ENCODE measurements at regions not wholly inside any gene's neighbourhood (a gene's known extent, or its start where the extent isn't known, plus 50 kb on each side); places are given as distances from the start of the nearest gene placed in this dataset.

DNA sequence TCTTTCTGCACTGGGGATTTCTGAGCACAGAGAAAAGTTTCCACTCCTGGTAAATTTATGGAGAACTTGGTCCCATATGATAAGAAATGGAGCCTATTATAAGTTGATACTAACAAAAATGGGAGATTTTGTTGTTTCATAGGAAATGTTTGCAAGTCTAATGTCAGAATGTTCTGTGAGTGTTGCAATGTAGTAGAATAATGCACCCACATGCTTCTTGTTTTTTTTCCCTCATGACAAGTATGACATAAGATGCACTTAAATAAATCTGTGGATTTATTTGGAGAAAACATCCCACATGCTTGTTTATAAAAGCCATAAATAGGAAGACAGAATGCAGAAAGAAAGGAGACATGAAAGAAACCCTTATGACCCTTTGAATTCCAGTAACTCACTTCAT, 50.8 kb upstream of the KCNJ6 start:
- DNase-seq: no peak

DNA sequence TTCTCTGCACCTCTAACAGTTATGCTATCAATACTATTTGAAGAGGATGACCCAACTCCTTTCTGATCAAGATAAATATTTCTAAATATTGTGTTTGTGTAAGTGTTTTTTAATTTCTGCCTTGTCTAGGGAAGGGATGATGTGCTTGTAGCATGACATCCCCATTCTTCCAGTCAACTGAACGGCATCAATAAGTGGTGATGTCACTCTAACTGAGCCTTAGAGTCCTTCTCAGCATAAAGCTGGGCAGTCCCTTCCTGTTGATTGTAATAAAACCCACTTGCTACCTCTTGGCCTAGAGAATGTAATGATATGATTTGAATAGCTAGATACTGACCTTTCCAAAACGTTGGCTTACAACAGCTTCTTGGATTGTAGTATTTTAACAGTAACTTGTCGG, 52.5 kb upstream of the KCNJ6 start:
- no peak for DNase-seq

DNA sequence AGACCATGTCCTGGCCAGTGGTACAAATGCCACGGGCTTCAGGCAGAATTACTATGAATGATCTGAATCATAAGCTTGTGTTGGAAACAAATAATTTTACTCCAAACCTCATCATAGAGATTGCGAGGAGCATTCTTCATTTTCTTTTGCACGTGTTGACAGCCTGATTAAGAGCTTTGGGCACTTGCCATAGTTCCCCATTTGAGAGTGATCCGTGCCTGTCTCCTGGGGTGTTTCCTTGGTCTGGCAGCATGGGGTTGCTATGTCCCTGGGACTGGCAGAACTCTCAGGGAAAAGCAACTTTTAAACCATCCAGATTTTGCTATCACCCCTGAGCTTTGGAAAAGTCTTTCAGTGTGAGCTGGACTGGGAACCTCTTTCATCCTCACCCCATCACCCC, 54.3 kb upstream of the KCNJ6 start:
- DNase-seq: no peak

DNA sequence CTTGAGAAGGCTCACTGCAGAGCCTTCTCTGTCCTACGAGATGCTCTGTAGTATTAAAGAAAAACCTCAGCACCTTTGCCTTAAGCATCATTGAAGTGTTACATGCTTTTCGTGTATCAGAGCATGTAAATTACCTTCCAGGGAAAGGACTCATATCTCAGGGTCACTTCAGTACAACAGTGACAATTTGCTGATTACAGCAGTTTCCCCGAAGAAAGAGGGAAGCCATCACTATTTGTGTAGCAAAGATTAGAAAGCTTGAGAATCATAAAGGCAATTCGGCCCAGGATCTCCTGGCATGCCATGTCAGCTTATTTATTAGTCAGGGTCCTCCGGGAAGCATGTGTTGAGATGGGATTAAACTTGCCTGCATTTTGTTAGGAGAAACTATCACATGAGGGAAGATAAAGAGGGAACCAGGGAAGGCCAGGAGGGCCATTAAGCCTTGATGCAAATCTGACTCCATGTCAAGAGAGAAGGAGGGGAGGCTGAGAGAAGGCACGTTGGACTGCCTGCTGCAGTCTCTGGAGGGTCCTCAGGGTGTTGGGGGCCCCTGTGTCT, 55.2 kb upstream of the KCNJ6 start:
- no peak for DNase-seq

DNA sequence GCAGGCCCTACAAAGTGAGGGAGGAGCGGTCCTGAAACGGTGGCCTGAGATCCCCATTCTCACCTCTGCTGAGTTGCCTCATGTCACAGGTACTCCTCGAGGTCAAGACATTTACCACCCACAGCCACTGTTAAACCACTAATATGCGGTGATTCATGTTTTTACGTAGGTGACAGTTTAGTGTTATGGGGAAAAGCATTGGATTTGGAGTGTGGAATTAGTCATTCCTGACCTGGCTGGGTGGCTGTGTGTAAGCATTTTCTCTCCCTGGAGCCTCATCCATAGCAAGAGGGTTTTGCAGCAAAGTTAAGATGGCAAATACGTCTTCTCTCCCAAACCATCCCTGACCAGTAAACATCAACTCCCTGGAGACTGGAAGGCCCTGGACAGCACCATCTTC, 57.8 kb upstream of the KCNJ6 start:
- DNase-seq: no peak

DNA sequence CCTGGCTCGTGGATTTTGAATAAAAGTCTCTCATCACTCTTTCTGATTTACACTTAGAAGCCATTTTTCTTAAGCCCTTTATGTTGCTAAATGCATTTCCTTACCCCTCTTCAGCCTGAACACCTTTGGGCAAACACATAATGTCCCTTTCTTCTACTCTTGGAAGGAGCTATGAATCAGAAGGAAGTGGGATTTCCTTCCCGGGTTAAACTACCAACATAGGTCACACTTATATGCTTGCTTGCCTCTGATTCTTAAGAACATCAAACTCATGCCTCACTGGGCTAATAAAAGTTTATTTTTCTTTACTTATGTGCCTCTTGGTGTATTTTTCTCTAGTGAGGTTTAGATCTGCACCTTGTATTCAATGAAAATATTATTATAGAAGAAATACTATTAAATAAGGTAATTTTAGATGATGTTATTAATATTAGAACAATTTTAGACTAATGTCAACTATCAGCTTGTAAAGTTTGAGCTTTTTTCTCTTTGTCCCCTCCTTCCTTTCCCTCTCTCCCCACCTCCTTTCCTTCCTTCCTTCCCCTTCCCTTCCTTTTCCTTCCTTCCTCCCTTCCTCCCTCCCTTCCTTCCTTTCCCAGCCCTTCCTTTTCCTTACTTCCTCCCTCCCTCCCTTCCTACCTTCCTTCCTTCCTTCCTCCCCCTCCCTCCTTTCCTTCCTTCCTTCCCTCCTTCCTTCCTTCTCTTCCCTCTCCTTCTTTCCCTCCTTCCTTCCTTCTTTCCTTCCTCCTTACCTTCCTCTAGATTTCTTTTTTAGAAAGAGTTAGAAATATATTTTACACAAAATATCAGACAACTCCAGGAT, 66.5 kb upstream of the KCNJ6 start:
- no peak for DNase-seq

DNA sequence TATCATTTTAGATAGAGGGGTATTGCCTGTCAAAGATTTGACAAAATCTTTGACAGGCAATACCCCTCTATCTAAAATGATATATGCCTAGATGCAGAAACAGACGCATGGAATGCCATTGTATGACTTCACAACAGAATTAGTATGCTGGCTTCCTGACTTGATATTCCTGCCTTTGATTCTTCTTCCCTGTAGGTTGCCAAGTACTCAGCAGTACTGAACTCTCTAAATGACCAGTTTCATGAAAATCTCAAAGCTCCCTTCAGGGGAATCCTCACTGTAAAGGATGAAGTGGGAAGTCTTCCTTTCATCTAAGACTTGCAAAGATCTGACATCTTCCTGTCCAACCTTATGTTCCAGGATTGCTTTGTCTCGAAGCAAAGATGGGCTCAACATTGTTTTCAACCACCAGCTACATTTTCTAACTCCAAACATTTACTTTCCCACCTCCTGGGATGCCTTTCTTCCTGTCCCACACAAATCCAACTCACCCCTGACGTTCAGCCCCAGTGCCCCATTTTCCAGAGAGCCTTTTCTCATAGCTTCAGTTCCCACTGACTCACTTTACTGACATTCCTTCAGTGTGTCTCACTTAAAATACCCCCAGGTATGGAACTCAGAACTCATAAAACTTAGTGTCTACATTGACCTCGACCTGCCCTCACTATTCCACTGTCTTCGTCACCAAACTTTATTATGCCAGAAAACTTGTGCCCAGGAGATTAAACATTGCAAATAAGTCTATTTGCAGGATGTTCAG, 67.3 kb upstream of the KCNJ6 start:
- no peak for DNase-seq

DNA sequence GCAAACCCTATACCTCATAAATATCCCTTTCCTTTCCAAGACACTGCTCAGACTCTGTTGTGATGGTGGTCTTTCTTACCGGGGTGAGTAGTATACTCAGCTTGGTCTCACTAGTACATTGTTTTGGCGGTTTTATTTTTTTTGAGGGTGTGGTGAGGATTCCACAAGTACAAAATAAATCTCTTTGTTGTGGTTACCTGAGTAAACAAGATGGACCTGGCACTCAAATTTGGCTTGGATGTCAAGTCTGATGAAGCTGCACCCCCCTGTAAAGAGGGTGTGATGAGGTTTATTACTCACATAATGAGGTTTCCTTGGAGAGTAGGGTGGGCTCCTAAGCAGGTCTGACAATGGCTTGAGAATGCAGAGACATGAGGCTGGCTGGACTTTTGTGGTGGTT, 68.2 kb upstream of the KCNJ6 start:
- no peak for DNase-seq

DNA sequence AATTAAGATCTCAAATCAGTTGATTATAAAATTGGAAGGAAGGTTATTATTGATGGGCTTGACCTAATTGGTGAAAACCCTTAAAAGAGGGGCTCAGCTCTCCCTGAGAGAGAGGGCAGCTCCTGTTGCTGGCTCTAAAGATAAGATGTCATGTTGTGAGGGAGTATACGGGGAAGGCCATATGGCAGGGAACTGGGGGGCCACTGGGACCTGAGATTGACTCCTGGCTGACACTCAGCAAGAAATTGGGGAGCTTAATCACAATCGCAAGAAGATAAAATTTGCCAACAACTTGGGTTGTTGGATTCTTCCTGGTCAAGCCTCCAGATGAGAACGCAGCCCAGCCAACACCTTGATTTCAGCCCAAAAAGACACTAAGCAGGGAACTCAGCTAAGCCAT, 69.7 kb upstream of the KCNJ6 start:
- DNase-seq: no peak

DNA sequence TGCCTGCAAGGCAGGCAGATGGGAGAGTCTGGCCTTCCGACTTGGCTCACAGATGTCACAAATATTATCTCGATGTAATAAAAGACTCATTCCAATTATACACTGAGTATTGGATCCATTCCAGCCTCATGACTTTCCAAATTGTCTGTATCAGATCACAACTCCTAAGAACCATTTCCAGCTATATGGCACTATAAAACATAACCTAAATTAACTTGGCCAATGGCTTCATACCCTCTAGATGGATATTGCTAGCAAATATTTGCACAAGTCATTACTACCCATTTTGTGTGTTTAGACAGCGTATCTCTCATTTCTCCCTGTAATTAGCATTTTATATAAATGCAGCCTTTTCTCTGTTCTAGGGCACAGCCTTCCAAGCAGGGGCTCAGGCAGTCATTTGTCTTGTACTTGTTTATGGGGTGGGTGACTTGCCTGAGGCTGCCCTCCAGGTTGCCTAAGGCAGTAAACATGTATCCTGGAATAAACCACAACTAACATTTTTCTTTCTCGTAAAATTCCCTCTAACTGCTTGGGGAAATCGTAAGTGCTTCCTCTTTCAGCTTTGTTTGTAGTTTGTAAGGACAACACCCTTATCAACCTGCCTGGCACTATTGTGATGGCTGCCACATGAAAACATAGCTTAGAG, 70.6 kb upstream of the KCNJ6 start:
- DNase-seq: no peak

DNA sequence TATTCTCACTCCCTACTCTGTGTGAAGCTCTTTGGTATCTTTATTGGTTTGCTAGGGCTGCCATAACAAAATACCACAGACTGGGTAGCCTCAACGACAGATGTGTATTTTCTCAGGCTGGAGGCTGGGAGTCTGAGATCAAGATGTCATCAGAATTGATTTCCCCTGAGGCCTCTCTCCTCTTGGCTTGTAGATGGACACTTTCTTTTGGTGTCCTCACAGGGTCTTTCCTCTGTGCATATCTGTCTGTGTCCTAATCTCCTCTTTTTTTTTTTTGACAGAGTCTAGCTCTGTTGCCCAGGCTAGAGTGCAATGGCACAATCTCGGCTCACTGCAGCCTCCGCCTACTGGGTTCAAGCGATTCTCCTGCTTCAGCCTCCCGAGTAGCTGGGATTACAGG, 71.4 kb upstream of the KCNJ6 start:
- DNase-seq: no peak

DNA sequence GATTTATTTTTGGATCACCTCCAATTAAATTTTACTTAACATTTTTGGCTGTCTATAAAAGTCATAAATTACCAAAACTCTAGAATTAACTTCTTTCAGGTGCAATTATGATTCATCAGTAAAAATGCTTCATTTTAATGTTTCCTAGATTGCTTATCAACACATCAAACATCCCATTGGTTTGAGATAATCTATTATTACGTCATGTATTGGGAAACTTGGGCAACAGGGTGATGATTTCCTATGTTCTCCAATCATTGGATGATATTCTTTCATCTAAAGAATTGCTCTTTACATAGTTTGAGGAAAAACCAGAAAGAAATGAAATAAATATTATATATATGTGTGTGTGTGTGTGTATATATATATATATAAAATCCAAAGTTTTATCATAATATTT, 76.8 kb upstream of the KCNJ6 start:
- no peak for DNase-seq

DNA sequence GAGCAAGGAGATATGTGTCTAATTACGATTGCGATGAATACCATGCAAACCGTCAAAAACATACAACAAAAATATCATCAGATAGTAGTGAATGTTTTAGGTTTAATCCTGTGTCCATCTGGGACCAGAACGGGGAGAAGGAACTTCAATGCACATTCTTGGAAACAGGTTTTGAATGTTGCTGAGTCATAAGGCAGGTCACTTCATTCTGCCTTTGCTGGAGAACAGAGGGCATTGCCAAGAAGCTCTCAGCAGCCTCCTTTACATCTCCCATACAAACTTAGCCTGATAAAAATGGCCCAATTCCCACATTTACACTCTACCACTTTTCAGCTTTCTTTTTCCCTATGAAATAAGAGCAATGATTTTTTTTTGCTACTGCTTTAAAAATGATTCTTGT, 78.0 kb upstream of the KCNJ6 start:
- no peak for DNase-seq

DNA sequence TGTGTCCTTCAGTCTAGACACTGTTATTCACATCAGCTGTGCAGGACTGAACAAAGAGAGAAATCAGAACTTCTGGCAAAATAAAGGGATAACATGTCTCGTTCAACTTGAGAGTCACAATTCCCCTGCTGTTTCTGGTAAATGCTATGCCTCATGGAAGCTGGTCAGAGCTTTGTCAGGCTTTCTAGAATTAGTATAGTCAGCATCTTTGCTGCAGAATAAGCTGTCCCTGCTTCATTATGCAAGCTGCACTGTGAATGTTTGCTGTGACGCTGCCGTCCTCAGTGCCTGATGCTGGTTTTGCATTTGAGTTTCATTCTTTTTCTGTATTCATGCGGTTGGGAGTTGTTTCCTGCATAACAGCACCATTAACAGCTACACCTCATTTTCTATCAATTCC, 96.4 kb upstream of the KCNJ6 start:
- no peak for DNase-seq

DNA sequence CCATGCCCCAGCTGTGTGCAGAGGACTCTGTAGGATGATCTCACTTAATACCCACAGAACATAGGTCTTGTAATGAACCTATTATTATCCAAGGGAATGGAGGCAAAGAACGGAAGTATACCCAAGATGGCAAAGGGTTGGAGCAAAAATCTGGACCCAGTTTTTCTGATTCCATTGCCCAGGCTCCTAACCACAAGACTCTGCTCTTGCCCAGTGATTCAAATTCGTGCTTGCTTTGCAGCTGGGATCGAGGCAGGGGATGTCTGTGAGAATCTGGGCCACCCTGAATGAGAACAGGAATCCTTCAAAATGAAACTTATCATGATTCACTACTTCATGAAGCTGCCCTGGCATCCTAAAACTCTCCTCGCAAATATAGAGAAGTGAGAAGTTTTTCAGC, 97.5 kb upstream of the KCNJ6 start:
- no peak for DNase-seq

DNA sequence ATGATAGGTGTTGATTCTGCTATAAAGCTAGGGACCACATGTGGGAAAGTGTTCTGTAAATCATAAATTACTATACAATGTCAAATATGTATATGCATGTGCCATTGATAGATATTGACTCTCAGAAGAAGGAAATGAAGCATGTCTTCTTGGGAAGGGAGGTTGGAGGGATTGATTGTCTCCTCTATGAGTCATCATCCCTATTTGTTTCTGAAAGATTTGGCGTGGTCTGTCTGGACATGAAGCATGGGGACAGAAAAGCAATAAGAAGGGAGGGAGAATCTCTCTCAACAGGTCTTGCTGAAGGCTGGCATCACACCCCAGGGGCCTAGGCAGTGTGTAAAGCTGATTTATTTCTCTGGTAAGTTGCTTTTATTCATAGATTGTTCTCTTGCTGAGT, 98.0 kb upstream of the KCNJ6 start:
- DNase-seq: no peak

DNA sequence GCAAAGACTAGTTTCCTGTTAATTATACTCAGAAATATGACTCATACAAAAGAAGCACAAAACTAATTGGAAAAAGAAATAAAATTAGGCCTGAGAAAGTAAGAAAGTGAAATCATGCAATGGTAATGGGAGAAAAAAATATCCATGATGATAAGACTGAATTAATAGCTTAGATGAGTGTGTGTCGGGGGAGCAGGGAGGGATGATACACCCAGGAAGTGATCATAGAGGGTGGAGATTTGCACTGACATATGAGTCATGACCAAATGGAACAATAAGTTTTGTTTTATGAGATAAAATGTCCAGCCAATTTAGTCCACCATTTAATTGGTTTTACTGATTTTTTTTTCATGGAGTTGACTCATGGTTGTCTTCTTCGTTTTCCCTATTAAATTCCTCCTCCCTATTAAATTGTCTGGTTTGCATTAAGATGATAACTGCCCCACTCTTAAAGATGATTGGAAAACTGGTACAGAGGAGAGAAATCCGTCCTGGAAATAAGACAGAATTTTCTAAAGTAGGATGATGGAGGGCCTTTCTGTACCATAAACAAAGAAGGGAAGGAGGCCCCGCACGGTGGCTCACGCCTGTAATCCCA, 111.7 kb upstream of the KCNJ6 start:
- no peak for DNase-seq

DNA sequence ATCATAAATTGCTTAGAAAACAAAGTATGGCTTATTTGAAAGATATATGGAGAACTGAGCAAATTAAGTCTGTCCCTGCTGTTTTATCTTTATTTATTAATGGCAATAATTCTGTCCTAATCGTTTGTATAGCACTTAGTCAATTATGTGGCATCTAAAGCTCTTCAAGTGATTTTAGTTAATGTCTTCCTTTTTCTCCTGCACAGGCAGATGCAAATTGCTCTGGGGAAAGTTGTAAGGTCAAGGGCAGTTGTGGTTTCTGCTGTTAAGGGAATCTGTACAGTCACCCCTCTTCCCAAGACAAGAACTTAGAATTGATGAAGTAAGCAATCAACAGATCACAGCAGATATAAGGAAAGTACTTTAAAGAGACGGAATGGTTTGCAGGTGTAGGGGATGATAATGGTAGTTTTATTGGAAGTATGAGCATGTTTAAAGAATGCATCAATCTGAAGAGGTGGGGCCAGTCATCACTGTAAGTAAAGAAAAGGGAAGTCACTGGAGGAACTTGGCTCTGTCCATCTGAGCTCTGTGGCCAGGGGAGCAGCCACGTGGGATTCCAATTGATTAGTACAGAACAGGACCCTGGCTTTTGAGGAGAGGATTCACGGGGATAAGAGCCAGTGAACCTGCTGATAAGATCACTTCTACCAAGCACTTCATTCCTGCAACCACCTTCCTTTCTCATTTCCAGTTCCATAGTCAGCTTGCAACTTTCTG, 116.0 kb upstream of the KCNJ6 start:
- no peak for DNase-seq

DNA sequence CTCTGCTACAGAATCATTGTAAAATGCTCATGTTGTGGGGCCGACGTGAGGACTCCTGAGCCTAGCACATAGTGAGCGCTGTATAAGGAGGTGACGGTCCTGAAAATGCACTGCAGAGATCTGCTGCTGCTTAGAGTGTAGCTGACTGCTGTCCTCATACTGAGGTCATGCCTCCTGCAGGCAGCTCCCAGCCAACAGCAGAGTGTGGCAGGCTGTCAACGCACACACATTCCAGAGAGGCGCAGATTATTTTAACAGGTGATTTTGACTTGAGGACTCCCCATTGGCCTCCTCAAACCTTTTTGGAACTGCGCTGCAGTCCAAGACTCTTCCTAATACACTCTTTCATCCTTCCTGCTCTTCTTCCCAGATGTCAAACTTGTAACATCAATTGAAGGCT, 119.8 kb upstream of the KCNJ6 start:
- no peak for DNase-seq

DNA sequence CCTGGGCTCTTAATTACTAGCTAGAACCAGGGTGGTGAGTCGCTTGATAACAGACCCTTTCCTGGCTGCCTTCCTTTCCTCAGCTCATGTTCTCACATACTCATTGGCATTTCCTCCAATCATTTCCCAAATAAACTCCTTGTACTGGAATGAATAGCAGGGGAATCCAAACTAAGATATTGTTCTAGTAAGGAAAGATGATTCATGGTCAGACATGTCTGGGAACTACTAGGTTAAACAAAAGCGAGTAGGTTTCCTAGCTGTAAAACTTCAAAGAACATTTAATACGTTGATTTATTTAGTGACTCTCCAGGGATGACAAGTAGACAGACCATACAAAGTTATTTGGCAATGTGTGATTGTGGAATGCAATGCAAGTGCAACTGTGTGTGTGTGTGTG, 121.2 kb upstream of the KCNJ6 start:
- DNase-seq: no peak

DNA sequence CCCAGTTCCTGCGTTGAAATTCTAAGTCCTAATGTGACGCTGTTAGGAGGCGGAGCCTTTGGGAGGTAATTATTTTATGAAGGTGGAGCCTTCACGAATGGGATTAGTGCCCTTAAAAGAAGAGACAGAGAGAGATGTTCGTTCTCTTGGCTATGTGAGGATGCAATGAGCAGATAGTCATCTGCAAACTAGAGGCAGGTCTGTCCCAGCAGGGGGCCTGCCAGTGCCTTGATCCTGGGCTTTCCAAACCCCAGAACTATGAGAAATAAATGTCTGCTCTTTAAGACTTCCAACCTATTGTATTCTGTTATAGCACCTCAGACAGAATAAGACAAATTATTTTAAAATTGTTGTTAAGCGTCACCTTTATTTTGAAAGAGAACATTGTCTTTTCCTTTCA, 123.1 kb upstream of the KCNJ6 start:
- DNase-seq: no peak

DNA sequence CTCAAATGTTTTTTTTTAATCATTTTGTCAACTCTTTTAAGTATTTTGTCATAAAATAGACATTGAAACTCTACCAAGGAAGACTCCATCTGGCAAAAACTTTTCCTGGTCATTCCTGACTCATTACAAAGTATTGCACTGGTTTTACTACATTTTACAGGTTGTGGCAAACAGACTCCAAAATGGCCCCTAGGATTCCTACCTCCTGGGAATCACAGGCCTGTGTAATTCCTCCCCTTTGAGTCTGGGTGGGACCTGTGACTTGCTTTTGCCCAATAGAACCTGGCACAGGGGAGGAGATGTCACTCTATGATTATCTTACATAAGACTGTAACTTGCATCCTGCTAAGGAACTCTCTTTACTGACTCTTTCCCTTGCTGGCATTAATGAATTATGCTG, 123.6 kb upstream of the KCNJ6 start:
- no peak for DNase-seq

DNA sequence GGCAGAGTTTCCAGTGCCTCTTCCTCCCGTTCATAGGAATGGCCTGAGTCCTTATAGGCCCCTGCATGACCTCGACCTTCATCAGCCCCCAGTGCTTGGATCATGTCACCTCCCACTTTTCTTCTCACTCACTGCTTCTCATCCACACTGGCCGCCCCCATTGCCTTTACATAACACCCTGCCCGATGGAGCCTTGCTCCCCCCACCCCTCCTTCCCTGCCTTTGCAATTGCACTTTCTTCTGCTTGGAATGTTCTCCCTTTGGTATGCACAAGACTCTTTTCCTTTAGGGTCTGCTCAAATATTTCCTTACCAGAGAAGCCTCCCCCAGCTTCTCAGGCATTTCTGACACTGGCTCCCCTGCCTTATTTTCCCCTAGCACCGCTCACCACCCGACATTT, 125.2 kb upstream of the KCNJ6 start:
- DNase-seq: no peak
